H1 (cell line): ENCODE measurements at regions not wholly inside any gene's neighbourhood (a gene's known extent, or its start where the extent isn't known, plus 50 kb on each side); places are given as distances from the start of the nearest gene placed in this dataset.

ENCODE experiments used
- CTCF ChIA-PET: fragments of 300-600 bp; sonication (Branson Sonifier 250); formaldehyde crosslinking; loops from one replicate; lab custom pipeline; 2021; ENCODE audit not compliant: partially characterized antibody; lab: Charles Lee
- POLR2A ChIA-PET: fragments of 300-600 bp; sonication (Branson Sonifier 250); formaldehyde crosslinking; loops from one replicate; lab custom pipeline; 2021; ENCODE audit warnings: inconsistent platforms; ENCODE audit not compliant: partially characterized antibody; lab: Charles Lee
- DNase-seq, 2 experiments: peaks; one replicate each; pipeline versions ENCODE4 v3.0.0 to v3.0.0-alpha.2; 2010 to 2022; ENCODE audit warnings: low spot score in 2 of 2, low read depth in 1 of 2, mixed read lengths in 1 of 2
- FAIRE-seq: peaks from 2 replicates; lab custom pipeline; 2011; peaks lifted over from hg19 to GRCh38; lab: Jason Lieb, UNC
- H2AFZ ChIP-seq: 2 replicates; pipeline ENCODE4 v1.8.1; 2012; ENCODE audit warnings: low read length, inconsistent platforms
- H2AK5ac ChIP-seq: 2 replicates; pipeline ENCODE4 v1.6.1; 2013; ENCODE audit warnings: low read depth, low read length
- H2BK120ac ChIP-seq: replicated peaks from 2 replicates; pipeline ENCODE3; 2013; ENCODE audit warnings: low read depth, low read length, inconsistent platforms
- H2BK12ac ChIP-seq: 2 replicates; pipeline ENCODE4 v1.6.1; 2013; ENCODE audit warnings: low read depth, low read length
- H2BK15ac ChIP-seq: 2 replicates; pipeline ENCODE4 v1.6.1; 2013; ENCODE audit warnings: low read length
- H2BK20ac ChIP-seq: 2 replicates; pipeline ENCODE4 v1.6.1; 2013; ENCODE audit warnings: low read length
- H2BK5ac ChIP-seq: 2 replicates; pipeline ENCODE4 v1.6.1; 2013; ENCODE audit warnings: low read depth, low read length
- H3K14ac ChIP-seq: 2 replicates; pipeline ENCODE4 v1.6.1; 2013; ENCODE audit warnings: inconsistent platforms; ENCODE audit not compliant: insufficient read length
- H3K18ac ChIP-seq: 2 replicates; pipeline ENCODE4 v1.6.1; 2013; ENCODE audit warnings: low read length; ENCODE audit errors: extremely low read depth
- H3K23ac ChIP-seq: 2 replicates; pipeline ENCODE4 v1.6.1; 2013; ENCODE audit warnings: inconsistent platforms; ENCODE audit not compliant: insufficient read length
- H3K23me2 ChIP-seq: 2 replicates; pipeline ENCODE4 v1.6.1; 2013; ENCODE audit warnings: low read depth, low read length
- H3K27ac ChIP-seq: 2 replicates; pipeline ENCODE4 v1.6.1; 2011; ENCODE audit warnings: low read depth, low read length, inconsistent platforms
- H3K27me3 ChIP-seq, 4 experiments: replicated peaks in 1 of 4; 1 replicate in 1 of 4; 2 replicates in 3 of 4; pipeline versions ENCODE4 v1.6.1 to v1.8.1; 2011 to 2013; ENCODE audit warnings: low read length in 3 of 4, mild to moderate bottlenecking in 3 of 4, inconsistent platforms in 2 of 4, mixed read lengths in 2 of 4, moderate library complexity in 1 of 4; ENCODE audit not compliant: control insufficient read depth in 3 of 4, insufficient read depth in 3 of 4; ENCODE audit errors: extremely low read depth in 1 of 4
- H3K36me3 ChIP-seq, 4 experiments: 2 replicates each; pipeline versions ENCODE4 v1.6.1 to v1.8.1; 2011 to 2013; ENCODE audit warnings: mild to moderate bottlenecking in 4 of 4, low read length in 3 of 4, moderate library complexity in 2 of 4, control low read depth in 1 of 4, inconsistent platforms in 1 of 4; ENCODE audit not compliant: insufficient read depth in 4 of 4, control insufficient read depth in 2 of 4
- H3K4ac ChIP-seq: replicated peaks from 2 replicates; pipeline ENCODE3; 2013; ENCODE audit warnings: low read length, low read depth, mixed read lengths, inconsistent platforms; ENCODE audit not compliant: insufficient read length
- H3K4me1 ChIP-seq, 4 experiments: replicated peaks in 1 of 4; 1 replicate in 1 of 4; 2 replicates in 3 of 4; pipeline versions ENCODE4 v1.6.1 to v1.8.1; 2011 to 2013; ENCODE audit warnings: low read length in 3 of 4, inconsistent platforms in 2 of 4, mixed read lengths in 1 of 4; ENCODE audit not compliant: insufficient read depth in 4 of 4, control insufficient read depth in 3 of 4
- H3K4me2 ChIP-seq, 2 experiments: 2 replicates each; pipeline versions ENCODE4 v1.6.1 to v1.8.1; 2011 to 2013; ENCODE audit warnings: low read depth in 2 of 2, low read length in 2 of 2, control low read depth in 1 of 2, inconsistent platforms in 1 of 2, mild to moderate bottlenecking in 1 of 2; ENCODE audit not compliant: insufficient read depth in 1 of 2
- H3K4me3 ChIP-seq, 4 experiments: fragments of 200-600, 300-600 bp in 1 of 4; sonication (generic), shearing (Covaris generic), sonication (Bioruptor Twin) in 1 of 4; 2 replicates each; pipeline versions ENCODE4 v1.5.1 to v1.8.1; 2011 to 2016; ENCODE audit warnings: low read length in 4 of 4, low read depth in 3 of 4, control low read depth in 2 of 4, inconsistent platforms in 2 of 4, mild to moderate bottlenecking in 2 of 4, mixed read lengths in 1 of 4, moderate library complexity in 1 of 4; ENCODE audit not compliant: insufficient read depth in 2 of 4; ENCODE audit errors: extremely low read depth in 1 of 4
- H3K56ac ChIP-seq: replicated peaks from 2 replicates; pipeline ENCODE3; 2013; ENCODE audit warnings: low read depth, mild to moderate bottlenecking, mixed read lengths, low read length, inconsistent platforms; ENCODE audit not compliant: insufficient read length
- H3K79me1 ChIP-seq: 2 replicates; pipeline ENCODE4 v1.6.1; 2013; ENCODE audit warnings: low read depth, low read length, control low read depth
- H3K79me2 ChIP-seq, 2 experiments: 2 replicates each; pipeline versions ENCODE4 v1.6.1 to v1.8.1; 2012 to 2013; ENCODE audit warnings: low read length in 2 of 2, mild to moderate bottlenecking in 2 of 2, inconsistent platforms in 1 of 2; ENCODE audit not compliant: insufficient read depth in 2 of 2, control insufficient read depth in 1 of 2
- H3K9ac ChIP-seq, 4 experiments: replicated peaks in 1 of 4; 1 replicate in 1 of 4; 2 replicates in 3 of 4; pipeline versions ENCODE4 v1.6.1 to v1.8.1; 2011 to 2013; ENCODE audit warnings: low read depth in 3 of 4, low read length in 3 of 4, control low read depth in 2 of 4, mild to moderate bottlenecking in 2 of 4, moderate library complexity in 2 of 4, inconsistent platforms in 1 of 4; ENCODE audit errors: extremely low read depth in 1 of 4
- H3K9me3 ChIP-seq, 2 experiments: 2 replicates each; pipeline versions ENCODE4 v1.6.1 to v1.8.1; 2012 to 2013; ENCODE audit warnings: mild to moderate bottlenecking in 2 of 2, moderate library complexity in 2 of 2, control low read depth in 1 of 2, inconsistent platforms in 1 of 2, low read depth in 1 of 2, low read length in 1 of 2, mixed read lengths in 1 of 2; ENCODE audit not compliant: insufficient read depth in 2 of 2
- H4K20me1 ChIP-seq, 2 experiments: replicated peaks in 1 of 2; 2 replicates each; pipeline versions ENCODE3 to v1.8.1; 2011 to 2013; ENCODE audit warnings: inconsistent platforms in 2 of 2, low read length in 2 of 2, mild to moderate bottlenecking in 1 of 2; ENCODE audit not compliant: insufficient read depth in 2 of 2, control insufficient read depth in 1 of 2
- H4K5ac ChIP-seq: 2 replicates; pipeline ENCODE4 v1.6.1; 2013; ENCODE audit warnings: low read length, low read depth, mixed read lengths, inconsistent platforms; ENCODE audit not compliant: insufficient read length
- H4K8ac ChIP-seq: 2 replicates; pipeline ENCODE4 v1.8.0; 2013; ENCODE audit warnings: mild to moderate bottlenecking, moderate library complexity, low read length, inconsistent platforms; ENCODE audit not compliant: insufficient read depth; ENCODE audit errors: extremely low read depth
- H4K91ac ChIP-seq: replicated peaks from 2 replicates; pipeline ENCODE3; 2013; ENCODE audit warnings: low read length, mixed read lengths, inconsistent platforms; ENCODE audit not compliant: insufficient read length
- POLR2AphosphoS5 ChIP-seq: IDR thresholded peaks from 2 replicates; pipeline ENCODE4 v1.6.1; 2011; ENCODE audit warnings: low read depth, low read length
- WGBS, 2 experiments: shearing (Covaris generic) in 1 of 2; methylation state at CpG; one replicate each; pipeline versions ENCODE4 v1.1.6 to v1.1.7; 2013 to 2015; ENCODE audit warnings: low lambda C conversion rate in 2 of 2, mixed read lengths in 2 of 2, inconsistent platforms in 1 of 2, low coverage in 1 of 2, missing lambda C conversion rate in 1 of 2; ENCODE audit not compliant: insufficient replicate concordance in 2 of 2, insufficient coverage in 1 of 2, insufficient read length in 1 of 2; ENCODE audit errors: extremely low coverage in 1 of 2, missing lambda C conversion rate in 1 of 2; 5-methylcytosine and 5-hydroxymethylcytosine counted together

- Histone ChIP-seq H3K79me1 (no peaks in the 10 kb centered on the region), H3K27me3 (no peaks in the 10 kb centered on the region), H2BK12ac (no peak overlapping the region), H3K4me2 (no peak overlapping the region), H2AK5ac (no peak overlapping the region), H3K79me2 (no peaks in the 10 kb centered on the region), H4K20me1 (no peaks in the 10 kb centered on the region), H3K56ac (no peak overlapping the region), H3K4ac (no peak overlapping the region), H3K4me3 (no peak overlapping the region), H3K27ac (no peak overlapping the region), H3K18ac (no peak overlapping the region), H3K23ac (no peak overlapping the region), H3K9me3 (peaks cover 17 to 35% of the 10 kb centered on the region in 2 experiments), H4K5ac (no peak overlapping the region), H2BK5ac (no peak overlapping the region), H4K8ac (no peak overlapping the region), H4K91ac (no peak overlapping the region), H3K36me3 (no peaks in the 10 kb centered on the region), H3K23me2 (no peaks in the 10 kb centered on the region), H3K14ac (no peak overlapping the region), H2BK15ac (no peak overlapping the region), H2BK120ac (no peak overlapping the region), H3K9ac (no peak overlapping the region), H2BK20ac (no peak overlapping the region), H3K4me1 (no peaks in the 10 kb centered on the region), H2AFZ (no peak overlapping the region)
- ChIA-PET CTCF (no interaction called here), POLR2A (no interaction called here)
- TF ChIP-seq POLR2AphosphoS5, result no peak
- DNase-seq (no peak), FAIRE-seq (no peak)
- 78% methylated on average over 4 of the region's 4 CpGs; no CpG with 5 or more reads in 1 of the 2 experiments for WGBS, 2 experiments
Measured at GRCh38 chr18:33906046-33906445, 318.7 kb downstream of the NOL4 start.
